Brain microvascular endothelial cell (primary cell): ENCODE measurements at regions not wholly inside any gene's neighbourhood (a gene's known extent, or its start where the extent isn't known, plus 50 kb on each side); places are given as distances from the start of the nearest gene placed in this dataset.

Experiments used
- DNase-seq: peaks from one replicate; pipeline ENCODE4 v3.0.0-alpha.2; 2020
- H3K27ac ChIP-seq: fragments of 250-450 bp; sonication (Bioruptor Pico); 2 replicates; pipeline ENCODE4 v1.5.1; 2020; ENCODE audit warnings: mild to moderate bottlenecking, moderate library complexity
- H3K27me3 ChIP-seq: fragments of 250-450 bp; sonication (Bioruptor Pico); replicated peaks from 2 replicates; pipeline ENCODE4 v1.5.1; 2020; ENCODE audit warnings: mild to moderate bottlenecking
- H3K36me3 ChIP-seq: fragments of 250-450 bp; sonication (Bioruptor Pico); replicated peaks from 2 replicates; pipeline ENCODE4 v1.5.1; 2020; ENCODE audit warnings: mild to moderate bottlenecking
- H3K4me3 ChIP-seq: 2 replicates; pipeline ENCODE4 v1.5.1; 2011; ENCODE audit warnings: low read depth, mild to moderate bottlenecking, control low read depth, low read length, moderate library complexity
- CTCF ChIP-seq: IDR thresholded peaks from 2 replicates; pipeline ENCODE4 v1.5.1; 2011; ENCODE audit warnings: low read depth, mild to moderate bottlenecking, moderate library complexity, low read length, control low read depth, inconsistent platforms; ENCODE audit errors: missing control alignments
- in situ Hi-C: cut with HindIII; loops from 2 replicates; pipeline ENCODE4 v1.10.0; 2017; ENCODE audit warnings: low sequenced_read_pairs, low pct_ligation_motif_present

GRCh38 chr2:136505462-136505861, 259.9 kb upstream of the THSD7B start:
- no peak for TF ChIP-seq CTCF
- in situ Hi-C loops: no loop called here

GRCh38 chr2:136502660-136503059, 262.7 kb upstream of the THSD7B start:
- TF ChIP-seq CTCF: no peak
- no peak overlapping the region for H3K27ac ChIP-seq
- H3K36me3 ChIP-seq: no peaks in the 10 kb centered on the region
- H3K27me3 ChIP-seq: no peaks in the 10 kb centered on the region
- no peak overlapping the region for H3K4me3 ChIP-seq
- in situ Hi-C loops: no loop called here
- DNase-seq: no peak

More at GRCh38 chr2:136505462-136505861, 259.9 kb upstream of the THSD7B start:
- Histone ChIP-seq H3K4me3 (no peak overlapping the region), H3K36me3 (no peaks in the 10 kb centered on the region), H3K27ac (no peak overlapping the region), H3K27me3 (no peaks in the 10 kb centered on the region)
- no peak for DNase-seq

GRCh38 chr2:136497709-136498108, 267.6 kb upstream of the THSD7B start:
- in situ Hi-C loops: no loop called here
- no peaks in the 10 kb centered on the region for H3K36me3 ChIP-seq
- H3K4me3 ChIP-seq: no peak overlapping the region
- H3K27ac ChIP-seq: no peak overlapping the region
- DNase-seq: no peak
- no peak for TF ChIP-seq CTCF
- H3K27me3 ChIP-seq: no peaks in the 10 kb centered on the region

- Histone ChIP-seq H3K27ac (no peak overlapping the region), H3K27me3 (no peaks in the 10 kb centered on the region), H3K36me3 (no peaks in the 10 kb centered on the region), H3K4me3 (no peak overlapping the region)
- in situ Hi-C loops: no loop called here
- TF ChIP-seq CTCF: no peak
- no peak for DNase-seq
These were observed 268.4 kb upstream of the THSD7B start for GRCh38 chr2:136496966-136497365.

- TF ChIP-seq CTCF: no peak
- H3K27me3 ChIP-seq: no peaks in the 10 kb centered on the region
- no peak overlapping the region for H3K4me3 ChIP-seq
- in situ Hi-C loops: no loop called here
- no peak for DNase-seq
- H3K27ac ChIP-seq: no peak overlapping the region
- no peaks in the 10 kb centered on the region for H3K36me3 ChIP-seq
These were observed 269.7 kb upstream of the THSD7B start for GRCh38 chr2:136495636-136496035.

GRCh38 chr2:136492901-136493300, 272.4 kb upstream of the THSD7B start:
- no peak for TF ChIP-seq CTCF
- in situ Hi-C loops: no loop called here
- no peak for DNase-seq
- Histone ChIP-seq H3K27ac (no peak overlapping the region), H3K27me3 (no peaks in the 10 kb centered on the region), H3K36me3 (no peaks in the 10 kb centered on the region), H3K4me3 (no peak overlapping the region)
